GDM1 (cell line): ENCODE measurements at regions not wholly inside any gene's neighbourhood (a gene's known extent, or its start where the extent isn't known, plus 50 kb on each side); places are given as distances from the start of the nearest gene placed in this dataset.

Experiments
- DNase-seq: peaks from one replicate; lab custom pipeline; 2025; lab: John Stamatoyannopoulos, UW

DNA sequence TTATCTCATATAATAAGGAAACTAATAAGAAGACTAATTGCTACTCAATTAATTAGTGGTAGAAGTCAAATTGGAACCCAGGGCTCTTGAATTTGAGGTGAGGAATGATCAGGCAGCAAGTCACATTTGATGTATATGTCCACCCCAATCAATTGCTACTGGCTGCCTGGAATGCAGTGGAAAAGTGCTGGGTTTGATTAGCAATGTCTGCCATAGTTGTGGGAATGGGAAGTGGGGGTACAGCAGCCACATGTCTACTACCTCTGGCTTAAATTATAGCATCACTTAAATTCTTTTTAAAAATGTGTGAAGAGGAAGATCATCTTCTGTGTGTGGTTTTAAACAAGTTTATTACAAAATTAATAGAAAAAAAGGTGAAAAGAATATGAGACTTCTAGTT is 50.8 kb upstream of the NAV2 start:
- DNase-seq, result no peak

DNA sequence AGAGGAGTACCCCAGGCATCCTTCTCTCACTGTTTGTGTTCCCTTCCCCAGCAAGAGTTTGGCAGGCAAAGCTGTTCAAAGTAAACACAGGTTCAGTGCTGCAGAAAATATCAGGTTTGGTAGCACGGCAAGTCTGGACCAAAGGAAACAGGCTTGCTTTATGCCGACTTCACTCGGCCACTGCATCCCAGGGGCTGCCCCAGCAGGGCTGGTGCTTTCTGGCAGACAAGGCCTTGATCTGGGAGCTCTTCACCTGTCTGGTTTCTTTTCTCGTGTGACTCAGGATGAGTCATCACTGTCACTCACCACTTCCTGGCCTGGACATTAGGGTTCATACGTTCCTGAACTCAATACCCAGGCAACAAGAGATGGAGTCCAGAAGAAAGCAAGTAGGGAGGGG is 52.6 kb upstream of the NAV2 start:
- DNase-seq, result no peak

DNA sequence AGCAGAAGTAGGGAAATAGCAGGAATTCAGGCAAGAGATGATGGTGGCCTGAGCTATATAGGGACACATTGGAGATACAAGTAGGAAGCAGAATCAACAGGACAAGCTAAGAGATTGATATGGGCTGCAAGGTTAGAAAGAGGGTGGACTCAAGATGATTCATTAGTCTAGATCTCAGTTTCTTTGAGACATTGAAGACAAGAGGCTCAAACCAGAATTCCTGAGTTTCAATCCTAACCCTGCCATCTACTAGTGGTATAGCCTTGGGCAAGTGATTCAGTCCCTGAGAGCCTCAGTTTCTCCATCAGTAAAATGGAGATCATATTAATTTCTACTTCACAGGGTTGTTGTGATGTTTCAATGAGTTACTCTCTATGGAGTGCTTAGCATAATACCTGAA is 53.1 kb upstream of the NAV2 start:
- no peak for DNase-seq

DNA sequence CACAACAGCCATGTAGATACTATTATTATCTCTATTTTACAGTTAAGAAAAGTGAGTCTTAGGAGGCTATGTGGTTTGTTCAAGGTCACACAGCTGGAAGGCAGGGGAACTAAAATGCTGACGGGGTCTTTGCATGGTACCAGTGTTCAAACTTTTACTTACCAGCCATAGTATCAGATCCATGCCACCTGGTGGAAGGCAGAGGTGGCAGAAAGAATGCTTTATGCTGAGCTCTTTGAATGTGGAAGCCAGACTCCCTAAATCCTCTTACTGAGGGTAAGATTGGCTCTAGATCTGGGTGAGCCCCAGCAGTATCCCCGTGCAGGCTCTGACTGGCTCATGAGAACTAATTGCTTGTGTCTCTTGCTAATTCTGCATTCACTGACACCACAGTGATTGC is 54.3 kb upstream of the NAV2 start:
- no peak for DNase-seq

DNA sequence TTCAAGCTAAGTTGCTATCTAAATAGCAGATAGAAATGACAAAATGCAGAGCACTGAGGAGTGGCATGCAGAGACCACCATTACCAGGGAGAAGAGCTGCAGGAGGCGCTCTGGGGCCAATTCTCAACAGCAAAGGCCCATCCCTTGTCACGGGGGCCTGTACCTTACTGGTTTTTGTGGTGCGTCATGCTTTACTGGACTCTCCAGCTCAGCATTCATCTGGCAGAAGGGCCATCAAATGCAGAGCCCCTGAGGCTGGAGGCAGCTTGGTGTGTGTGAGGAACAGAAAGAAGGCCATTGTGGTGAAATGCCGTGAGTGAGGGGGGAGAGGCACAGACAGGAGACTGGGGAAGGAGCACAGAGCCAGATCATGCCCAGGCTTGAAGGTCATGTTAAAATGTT is 56.5 kb upstream of the NAV2 start:
- no peak for DNase-seq

DNA sequence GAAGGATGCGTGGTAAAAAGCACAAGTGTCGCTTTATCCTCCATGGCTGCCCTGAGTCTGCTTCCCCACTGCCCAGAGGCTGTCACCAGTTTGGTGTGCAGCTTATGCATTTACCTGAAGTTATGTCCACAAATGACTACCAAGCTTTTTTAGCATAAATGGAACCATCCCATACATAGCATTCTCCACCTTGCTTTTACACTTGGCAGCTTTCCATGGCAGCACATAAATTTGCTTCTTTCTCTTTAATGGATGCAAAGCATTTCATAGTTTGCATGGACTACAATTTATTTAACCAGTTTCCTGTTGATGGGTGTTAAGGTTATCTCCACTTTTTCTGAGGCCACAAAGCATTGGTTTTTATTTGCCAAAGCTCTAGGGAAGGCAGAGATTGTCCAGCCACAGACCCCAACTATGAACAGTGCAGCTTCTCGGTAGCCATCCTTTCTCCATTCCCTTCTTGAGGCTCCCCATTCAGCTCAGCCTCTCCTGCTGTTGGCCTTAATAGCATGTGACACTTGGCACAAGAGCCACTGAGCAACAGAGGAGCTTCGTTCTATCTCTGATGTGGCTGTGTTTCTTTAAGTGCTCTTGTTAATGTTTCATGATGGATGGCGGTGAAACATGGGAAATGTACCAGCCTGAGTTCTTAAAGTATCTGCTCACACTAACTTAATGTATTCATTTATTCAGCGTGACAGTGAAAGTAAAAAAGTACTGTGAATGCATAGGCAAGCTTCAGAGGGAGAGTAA is 59.8 kb upstream of the NAV2 start:
- DNase-seq, result no peak

DNA sequence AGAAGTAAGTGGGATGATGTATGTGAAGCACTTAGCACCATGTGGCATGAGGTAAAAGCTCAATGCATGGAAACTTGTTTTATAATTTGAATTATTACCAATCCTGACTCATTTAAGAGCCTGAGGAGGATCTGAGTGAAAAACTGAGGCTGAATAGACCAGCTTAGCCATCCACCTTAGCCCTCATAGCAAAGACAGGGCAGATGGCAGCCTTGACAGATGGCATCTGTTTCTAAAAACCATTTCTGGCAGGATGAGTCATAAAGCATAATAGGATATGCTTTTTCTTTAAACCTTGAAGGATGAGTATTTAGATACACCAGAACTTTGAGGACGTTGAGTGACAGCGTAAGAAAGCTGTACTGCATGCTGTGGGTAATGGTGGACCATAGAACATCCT is 61.0 kb upstream of the NAV2 start:
- no peak for DNase-seq

DNA sequence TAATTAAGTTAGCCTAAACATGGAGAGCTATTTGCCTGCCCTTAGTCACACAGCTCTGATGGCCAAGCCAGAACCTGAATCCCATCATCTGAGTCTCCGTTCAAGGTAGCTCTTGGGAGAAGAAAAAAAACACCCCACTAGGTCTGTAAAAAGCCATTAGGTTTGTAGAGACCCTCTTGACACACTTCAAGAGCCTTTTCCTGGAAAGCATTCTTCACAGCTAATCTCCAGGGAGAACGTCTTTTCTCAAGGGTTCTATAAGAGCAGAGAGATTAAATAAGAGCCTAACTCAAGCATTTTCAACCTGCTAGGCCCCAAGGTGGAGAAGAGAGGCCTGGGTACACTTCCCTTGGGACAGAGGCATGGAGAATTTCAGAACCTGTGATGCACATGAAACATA is 61.6 kb upstream of the NAV2 start:
- DNase-seq, result no peak

DNA sequence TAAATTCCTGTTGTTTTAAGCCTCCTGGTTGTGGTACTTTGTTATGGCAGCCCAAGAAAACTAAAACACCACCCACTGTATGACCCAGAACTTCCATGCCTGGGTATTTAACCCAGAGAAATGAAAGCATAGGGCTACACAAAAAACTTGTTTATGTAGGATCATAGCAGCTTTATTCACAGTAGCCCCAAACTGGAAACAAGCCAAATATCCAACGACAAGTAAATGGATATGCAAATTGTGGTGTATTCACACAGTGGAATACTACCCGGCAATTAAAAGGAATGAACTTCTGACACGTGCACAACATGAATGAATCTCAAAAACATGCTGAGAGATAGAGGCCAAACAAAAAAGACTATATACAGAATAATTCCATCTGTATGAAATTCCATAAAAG is 62.2 kb upstream of the NAV2 start:
- no peak for DNase-seq

DNA sequence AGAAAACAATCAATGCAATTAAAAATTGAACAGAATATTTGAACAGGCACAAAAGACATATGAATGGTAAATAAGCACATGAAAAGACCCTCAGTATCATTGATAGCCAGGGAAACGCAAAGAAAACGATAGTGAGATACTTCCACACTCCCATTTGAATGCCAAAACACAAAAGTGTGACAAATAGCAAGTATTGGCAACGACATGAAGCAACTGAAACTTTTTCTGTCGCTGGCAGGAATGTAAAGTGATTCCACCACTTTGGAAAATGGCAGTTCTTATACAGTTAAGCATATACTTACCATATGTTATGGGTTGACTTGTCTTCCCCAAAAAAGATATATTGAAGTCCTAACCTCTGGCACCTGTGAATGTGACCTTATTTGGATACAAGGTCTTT is 62.9 kb upstream of the NAV2 start:
- no peak for DNase-seq

DNA sequence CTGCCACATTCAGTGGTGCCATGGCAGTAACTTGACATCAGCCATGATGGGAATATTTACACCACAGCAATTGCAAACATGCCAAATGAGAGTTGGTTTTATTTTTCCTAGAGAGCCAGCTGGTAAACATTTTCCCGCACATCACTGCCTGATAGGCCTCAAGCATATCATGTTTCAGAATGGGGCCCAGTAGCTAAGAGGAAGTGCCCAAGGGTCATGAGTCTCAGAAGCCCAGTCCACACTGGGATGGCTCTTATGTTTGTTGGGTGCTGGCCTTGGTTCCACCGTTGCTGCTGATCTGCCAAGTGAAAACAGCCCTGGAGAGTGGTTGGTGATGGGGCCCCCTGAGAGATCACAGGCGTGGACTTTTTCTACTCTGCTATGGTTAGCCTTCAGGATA is 64.3 kb upstream of the NAV2 start:
- DNase-seq, result no peak

DNA sequence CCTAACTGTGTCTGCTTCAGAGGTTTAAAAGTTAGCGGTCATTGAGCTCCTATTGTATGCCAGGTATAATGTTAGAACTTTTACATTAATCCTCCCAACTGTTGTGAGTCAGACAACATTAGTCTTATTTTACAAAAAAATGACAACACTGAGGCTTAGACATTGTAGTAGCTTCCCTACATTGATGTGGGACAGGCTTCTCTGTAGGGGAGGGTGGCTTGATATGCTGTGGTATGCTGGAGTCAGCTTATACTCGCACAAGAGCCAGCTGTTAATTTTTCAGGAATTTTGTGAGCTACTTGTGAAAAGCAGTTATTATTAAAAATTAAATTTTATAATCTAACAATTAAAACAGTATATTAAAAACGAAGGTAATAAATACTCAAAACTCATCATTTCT is 64.8 kb upstream of the NAV2 start:
- DNase-seq, result no peak

DNA sequence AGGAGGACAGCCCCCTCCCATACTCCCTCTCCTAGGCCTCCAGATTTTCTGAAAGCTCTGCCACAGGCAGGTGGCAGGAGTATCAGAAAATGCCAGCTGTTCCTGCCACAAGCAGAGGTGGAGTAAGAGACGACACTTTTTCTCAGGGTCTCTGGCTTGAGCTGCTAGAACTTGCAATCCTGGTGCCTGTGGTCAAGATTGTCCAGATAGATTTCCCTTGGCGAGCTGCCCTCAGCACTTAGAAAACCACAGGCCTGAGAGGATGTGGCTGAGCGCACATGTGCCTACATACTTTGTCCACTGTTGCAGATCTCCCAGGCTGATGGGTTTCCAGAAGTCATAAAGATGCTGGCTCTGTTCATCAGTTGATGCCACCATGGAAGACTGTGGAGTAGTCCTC is 65.7 kb upstream of the NAV2 start:
- no peak for DNase-seq

DNA sequence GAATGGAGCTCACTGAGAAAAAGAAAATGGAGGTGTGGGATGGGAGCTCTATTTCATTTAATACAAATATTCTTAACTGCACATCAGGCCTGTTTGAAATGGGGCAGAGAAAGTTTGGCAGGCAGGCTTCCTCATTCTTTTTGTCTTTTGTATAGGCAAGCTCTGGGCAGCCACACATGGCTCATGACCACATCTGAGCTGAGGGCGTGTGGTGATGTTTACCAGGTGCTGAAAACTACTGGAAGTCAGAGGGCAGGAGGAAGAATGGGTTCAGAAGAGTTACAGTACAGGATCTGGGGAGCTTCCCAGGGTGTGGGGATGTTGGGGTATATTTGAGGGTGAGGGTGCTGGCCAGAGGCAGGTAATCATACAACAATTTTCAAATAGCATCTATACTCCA is 66.3 kb upstream of the NAV2 start:
- DNase-seq, result no peak

DNA sequence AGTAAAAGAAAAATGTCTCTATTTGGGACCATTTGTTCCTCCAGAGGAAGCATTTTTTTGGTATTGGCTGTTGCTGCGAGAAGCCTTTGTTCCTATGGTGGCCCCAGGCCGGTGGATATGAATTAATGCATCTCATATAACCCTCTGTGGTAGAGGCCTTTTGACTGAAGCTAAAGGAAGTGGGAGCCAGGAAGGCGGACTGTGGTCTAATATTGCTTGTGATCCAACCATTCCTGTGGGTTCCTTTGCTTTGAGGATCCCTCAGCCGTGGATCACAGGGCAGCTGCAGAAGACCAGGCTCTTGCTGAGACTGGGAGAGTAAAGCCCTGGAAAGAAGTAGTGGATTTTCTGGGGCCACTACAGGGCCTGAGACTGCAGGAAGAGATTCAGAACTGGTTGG is 68.3 kb upstream of the NAV2 start:
- DNase-seq, result no peak

DNA sequence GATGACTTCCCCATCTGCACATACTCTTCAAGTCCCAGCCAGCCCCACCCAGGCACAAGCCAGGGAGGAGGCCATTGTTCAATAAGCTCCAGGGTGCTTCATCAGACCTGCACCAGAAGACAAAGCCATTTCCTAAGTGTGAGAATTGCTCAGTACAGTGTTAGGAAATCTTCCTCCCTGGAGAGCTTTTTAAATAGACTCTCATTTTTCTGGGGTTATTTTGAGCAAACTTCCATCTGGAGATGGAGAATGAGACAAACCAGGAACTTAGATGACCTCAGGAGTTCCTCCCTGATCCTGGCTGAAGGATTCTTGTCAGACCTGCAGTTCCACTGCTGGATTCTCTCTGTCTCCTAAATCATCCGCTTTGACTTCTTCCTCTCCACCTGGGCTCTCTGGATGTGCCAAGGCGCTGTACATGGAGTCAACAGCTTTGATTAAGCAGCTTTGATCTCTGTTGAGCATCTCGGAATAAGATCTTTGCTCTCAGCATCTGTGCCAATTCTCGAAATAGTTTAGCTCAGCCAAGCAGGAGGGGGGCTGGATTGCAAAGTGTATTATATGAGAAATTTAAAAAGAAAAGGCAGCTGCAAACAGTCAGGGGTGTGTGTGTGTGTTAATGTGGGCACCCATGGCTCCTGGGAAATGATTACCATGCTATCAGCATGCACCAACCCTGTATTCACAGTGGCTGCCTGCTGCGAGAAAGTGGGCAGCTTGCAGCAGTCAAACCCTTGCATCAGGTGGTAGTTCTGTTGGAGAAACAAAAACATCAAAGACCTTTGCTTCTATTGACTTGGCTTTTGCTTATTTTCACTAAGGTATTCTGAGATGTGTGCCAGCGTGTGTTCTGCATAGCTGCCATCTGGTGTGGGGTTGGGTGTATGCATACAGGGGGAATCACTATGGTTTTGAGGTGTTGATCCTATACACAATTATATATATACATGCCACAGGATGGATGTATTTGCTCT is 70.2 kb upstream of the NAV2 start:
- no peak for DNase-seq

DNA sequence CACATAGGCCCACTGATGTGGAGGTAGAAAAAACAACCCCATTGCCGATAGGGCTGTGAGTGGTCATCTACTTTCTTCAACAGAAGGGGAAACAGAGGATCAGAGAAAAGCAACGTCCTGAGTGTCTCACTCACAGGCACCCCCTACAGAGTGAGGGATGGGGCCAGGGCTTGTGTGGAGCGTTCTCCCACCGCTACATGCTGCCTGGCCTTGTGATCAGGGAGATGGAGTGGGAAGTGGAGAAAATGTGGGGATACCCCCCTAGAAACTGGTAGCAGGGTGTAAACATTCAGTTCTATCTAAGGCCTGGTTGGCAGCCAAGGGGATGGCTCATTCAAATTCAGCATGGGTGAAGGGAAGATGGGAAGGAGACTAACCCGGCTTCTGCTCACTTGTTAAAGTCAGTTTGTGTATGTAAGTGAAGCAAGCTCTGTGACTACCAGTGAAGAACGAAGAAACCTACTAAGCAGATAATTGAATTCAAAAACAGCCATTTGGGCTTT is 73.0 kb upstream of the NAV2 start:
- no peak for DNase-seq

DNA sequence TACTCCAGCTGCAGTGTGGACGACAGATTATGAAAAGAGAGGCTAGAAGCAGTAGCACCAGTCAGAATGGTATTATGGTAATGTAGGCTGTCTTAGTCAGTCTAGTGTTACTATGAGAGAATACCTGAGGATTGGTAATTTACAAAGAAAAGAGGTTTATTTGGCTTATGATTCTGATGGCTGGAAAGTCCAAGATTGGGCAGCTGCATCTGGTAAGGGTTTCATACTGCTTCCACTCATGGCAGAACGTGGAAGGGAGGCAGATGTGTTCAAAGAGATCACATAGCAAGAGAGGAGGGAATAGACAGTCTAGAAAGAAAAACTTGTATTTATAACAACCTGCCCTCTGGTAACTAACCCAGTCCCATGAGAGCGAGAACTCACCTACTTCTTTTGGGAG is 77.3 kb upstream of the NAV2 start:
- DNase-seq, result no peak

DNA sequence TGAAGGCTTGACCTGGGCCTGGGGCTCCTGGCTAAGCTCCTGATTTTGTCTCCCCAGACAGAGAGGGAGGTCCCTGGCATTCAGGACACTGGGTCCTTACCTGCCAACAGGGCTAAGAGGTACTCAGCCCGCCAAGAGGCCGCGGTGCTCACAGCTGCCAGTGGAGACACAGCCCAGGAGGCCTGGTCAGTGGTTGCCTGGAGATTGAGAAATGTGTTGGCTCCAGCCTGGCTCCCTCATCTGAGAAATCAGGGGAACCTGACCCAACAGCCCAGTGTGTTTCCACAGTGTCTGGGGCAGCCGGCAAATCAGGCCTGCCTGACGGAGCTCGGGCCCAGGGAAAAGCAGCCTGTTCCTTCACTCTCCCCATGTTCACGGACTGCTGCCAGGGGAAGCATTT is 79.4 kb upstream of the NAV2 start:
- DNase-seq, result no peak

DNA sequence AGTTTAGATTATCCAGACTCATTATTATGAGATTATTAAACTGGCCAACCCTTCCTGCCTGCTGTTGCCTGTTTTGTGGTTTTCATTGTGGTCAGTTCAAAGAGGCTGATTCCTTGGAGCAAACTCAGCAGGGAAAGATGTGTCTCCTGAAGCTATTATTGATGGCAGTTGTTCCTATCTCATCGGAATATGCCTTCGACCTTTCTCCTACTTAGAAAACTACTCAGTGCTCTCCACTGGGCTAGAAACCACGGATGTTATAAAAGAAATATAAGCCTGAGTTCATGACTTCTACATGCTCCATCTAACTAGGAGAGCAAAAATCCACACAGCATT is 80.2 kb upstream of the NAV2 start:
- DNase-seq, result no peak

DNA sequence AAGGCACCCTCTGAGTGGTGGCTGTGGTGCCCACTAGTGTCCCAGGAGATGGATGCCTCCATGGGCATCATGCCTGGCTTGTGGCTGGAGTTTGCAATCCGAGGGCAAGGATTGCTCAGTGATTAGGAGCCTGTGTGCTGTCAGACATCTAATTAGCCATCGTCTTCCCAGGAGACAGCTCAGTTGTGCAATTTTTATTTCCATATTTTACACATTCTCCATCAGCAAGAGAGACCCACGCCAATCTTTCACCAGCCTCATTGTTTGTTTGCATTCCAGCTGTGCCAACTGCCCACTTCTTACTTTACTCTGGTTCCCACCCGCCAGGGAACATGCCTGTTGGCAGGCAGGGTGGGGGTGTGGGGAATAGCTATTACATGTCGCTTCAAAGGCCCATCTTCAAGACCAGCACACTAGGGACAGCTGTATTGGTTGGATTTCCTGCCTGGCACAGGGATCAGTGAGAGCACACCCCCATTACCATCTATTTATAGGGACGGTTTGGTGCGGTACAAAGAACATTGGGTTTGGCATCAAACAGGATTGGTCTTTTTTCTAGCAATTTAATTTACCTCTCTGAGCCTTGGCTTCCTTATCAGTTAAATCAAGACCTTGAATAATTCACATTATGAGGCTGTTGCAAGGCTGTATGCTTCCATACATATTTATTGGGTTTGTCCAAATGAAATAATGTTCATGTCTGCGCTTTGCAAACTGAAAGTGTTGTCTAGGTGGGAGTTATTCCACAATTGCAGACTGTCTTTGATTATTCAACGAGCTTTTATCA is 80.7 kb upstream of the NAV2 start:
- DNase-seq, result no peak

DNA sequence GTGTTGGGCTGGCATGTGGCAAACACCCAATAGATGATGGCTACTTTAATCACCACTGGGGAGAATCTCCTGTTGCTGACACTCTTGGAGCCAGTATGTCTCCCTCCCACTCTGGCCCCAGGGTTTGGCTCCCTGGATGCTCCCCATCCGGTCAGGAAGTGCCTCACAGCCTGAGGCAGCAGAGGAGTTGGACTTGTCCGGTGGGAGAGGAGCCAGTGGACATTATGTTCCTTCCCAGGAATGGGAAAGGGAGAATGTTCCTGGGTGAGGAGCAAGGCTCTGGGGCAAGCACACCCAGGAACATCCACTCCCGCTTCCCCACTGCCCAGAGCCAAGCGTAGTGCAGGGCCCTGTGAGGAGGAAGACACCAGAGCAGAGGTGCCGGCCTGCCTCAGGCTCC is 84.6 kb upstream of the NAV2 start:
- DNase-seq, result no peak

DNA sequence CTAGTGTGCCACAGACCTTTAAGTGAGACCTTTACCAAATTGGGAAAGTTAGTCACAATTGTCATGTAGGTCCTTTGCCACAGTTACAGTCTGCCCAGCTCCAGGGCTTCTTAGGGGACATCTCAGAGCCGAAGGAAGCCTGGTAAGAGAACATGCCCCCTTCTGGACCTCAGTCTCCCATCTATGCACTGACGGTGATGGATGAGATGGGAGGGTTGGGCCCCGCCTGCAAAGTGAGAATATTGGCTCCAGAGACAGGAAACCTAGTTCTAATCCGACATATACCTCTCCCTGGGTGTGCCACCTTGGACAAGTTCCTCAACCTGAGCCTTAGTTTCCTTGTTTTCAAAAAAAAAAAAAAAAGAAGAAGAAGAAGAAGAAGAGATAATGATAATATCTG is 85.1 kb upstream of the NAV2 start:
- DNase-seq, result no peak
